ENCODE measurements at regions not wholly inside any gene's neighbourhood (a gene's known extent, or its start where the extent isn't known, plus 50 kb on each side); places are given as distances from the start of the nearest gene placed in this dataset.

DNA sequence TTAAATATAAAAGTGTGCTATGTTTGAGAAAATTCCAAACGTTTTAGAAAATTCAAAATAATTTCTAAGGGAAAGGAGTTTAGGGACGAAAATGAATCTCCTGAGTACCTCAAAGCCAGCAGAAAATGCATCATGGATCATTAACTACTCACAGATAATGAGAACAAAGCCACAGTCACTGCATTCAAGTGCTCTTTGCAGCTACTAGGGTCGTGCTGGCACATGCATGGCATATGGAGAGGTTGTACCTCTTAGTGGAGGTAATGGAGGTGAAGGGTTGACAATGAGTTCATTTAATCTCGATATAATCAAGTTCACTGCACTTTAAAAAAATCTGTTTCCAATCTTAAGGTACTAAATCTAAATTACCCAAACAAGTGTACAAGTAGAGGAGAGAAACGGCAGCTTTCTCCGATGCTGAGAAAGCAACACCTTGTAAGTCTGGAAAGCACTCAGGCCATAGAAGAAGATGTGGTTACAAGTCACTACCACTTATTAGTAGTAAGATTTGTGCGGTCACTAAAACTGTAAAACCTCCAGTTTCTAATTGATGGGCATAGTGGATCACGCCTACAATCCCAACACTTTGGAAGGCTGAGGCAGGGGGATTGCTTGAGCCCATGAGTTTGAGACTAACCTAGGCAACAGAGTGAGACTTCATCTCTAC is 261.1 kb upstream of the ANO3 start:
- intact Hi-C loops (cut with DNase I; ENCODE audit: low total_unique reads), result no loop called here
- no peak for TF ChIP-seq POLR2A (IDR thresholded peaks at IDR 0.05)
- TF ChIP-seq, protein P1, sequence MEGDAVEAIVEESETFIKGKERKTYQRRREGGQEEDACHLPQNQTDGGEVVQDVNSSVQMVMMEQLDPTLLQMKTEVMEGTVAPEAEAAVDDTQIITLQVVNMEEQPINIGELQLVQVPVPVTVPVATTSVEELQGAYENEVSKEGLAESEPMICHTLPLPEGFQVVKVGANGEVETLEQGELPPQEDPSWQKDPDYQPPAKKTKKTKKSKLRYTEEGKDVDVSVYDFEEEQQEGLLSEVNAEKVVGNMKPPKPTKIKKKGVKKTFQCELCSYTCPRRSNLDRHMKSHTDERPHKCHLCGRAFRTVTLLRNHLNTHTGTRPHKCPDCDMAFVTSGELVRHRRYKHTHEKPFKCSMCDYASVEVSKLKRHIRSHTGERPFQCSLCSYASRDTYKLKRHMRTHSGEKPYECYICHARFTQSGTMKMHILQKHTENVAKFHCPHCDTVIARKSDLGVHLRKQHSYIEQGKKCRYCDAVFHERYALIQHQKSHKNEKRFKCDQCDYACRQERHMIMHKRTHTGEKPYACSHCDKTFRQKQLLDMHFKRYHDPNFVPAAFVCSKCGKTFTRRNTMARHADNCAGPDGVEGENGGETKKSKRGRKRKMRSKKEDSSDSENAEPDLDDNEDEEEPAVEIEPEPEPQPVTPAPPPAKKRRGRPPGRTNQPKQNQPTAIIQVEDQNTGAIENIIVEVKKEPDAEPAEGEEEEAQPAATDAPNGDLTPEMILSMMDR (IDR thresholded peaks at IDR 0.05), result no peak
- H3K36me3 ChIP-seq (ENCODE audit: low read depth, missing control alignments), result no peaks in the 10 kb centered on the region
- whole genome bisulfite sequencing, 2 donors, result 87 to 88% methylated on average over 8 of the region's 8 CpGs
- H3K27ac ChIP-seq, result no peak overlapping the region
- no peaks in the 10 kb centered on the region for H3K27me3 ChIP-seq
- H3K4me1 ChIP-seq, result no peaks in the 10 kb centered on the region
- no peak for DNase-seq
- H3K4me3 ChIP-seq, result no peak overlapping the region
- no peaks in the 10 kb centered on the region for H3K9me3 ChIP-seq

DNA sequence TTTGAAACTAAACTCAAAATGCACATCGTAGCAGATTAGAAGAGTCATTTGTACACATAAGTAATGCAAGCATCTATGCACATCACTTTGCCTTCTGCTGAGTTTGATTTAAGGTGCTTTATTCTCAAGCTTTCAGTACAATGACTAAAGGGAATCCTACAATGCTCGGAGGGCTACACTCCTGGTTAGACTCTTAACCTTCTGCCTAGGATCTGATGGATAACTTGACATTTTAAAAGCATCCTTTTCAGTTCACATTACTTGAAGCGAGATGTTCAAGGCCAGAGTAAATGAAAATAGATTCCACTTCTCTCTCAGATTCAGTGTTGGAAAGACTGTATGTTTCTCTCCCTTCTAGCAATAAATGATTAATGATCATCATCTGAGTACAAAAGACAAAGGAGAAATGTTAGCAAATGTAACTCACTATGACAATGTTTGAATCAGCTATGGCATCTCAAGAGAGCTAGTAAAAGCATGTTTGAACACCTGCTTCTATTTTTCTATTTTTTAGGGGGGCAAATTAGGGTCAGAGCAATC is 259.2 kb upstream of the ANO3 start:
- no peak for DNase-seq
- H3K9me3 ChIP-seq, result no peaks in the 10 kb centered on the region
- H3K27me3 ChIP-seq, result no peaks in the 10 kb centered on the region
- H3K27ac ChIP-seq, result no peak overlapping the region
- H3K36me3 ChIP-seq (ENCODE audit: low read depth, missing control alignments), result no peaks in the 10 kb centered on the region
- no peak overlapping the region for H3K4me3 ChIP-seq
- no peaks in the 10 kb centered on the region for H3K4me1 ChIP-seq
- no peak for TF ChIP-seq POLR2A (IDR thresholded peaks at IDR 0.05)
- TF ChIP-seq, protein P1 (IDR thresholded peaks at IDR 0.05), result no peak
- 90 to 93% methylated on average over 3 of the region's 3 CpGs for WGBS, 2 donors
- intact Hi-C loops (cut with DNase I; ENCODE audit: low total_unique reads), result no loop called here

DNA sequence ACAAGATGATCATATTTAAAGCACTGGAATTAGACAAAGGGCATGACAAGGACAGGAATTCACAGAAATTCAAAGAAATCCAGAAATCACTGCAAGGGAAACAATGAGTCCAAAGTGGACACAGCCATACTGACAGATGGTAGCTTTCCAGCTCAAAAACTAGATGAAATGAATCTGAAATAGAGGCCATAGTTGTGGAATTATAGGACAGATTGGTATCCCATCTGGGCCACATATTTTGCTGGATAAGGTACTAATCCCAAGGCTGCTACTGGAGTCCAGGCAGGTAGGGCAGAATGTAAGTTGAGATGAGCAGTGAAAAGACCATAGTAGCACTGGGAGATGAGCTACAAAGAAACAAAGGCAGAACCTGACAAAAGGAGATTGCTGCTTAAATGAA is 258.3 kb upstream of the ANO3 start:
- Histone ChIP-seq H3K27ac (no peak overlapping the region), H3K4me1 (no peaks in the 10 kb centered on the region), H3K27me3 (no peaks in the 10 kb centered on the region), H3K9me3 (no peaks in the 10 kb centered on the region), H3K4me3 (no peak overlapping the region), H3K36me3 (ENCODE audit: low read depth, missing control alignments) (no peaks in the 10 kb centered on the region)
- no peak for TF ChIP-seq POLR2A (IDR thresholded peaks at IDR 0.05)
- TF ChIP-seq, protein P1 (IDR thresholded peaks at IDR 0.05), result no peak
- intact Hi-C loops (cut with DNase I; ENCODE audit: low total_unique reads), result no loop called here
- DNase-seq, result no peak

DNA sequence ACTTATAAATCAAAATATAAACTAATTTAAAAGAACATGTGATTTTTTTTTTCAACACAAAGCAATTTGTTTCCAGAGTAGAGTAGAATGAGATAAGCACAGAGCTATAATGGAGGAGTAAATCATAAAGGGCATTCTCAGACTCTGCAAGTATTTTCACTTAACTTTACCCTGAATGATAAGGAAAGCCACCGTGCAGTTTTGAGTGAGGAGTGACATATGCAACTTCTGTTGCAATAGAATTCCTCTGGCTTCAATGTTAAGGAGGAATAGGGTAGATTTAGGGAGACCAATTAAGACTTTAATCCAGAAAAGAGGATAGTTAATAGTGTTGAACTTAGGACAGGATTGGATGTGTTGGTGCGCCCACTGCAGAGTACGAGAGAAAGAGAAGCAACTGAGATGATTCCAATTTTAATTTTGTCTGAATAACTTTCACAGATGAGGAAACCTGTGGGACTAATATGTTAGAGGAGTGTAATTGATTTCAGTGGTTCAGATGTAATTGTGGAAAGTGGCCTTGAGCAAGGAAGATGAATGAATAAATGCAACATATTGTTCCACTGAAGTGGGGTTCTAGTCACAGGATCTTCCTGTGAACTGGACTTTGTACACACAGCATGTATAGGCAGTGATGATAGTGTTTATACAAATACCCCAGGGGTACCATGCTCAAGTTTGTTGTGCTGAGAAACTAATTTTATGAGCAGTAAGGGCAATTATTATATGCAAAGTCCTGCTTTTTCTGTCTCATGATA is 255.5 kb upstream of the ANO3 start:
- Histone ChIP-seq H3K27me3 (no peaks in the 10 kb centered on the region), H3K4me1 (no peaks in the 10 kb centered on the region), H3K27ac (no peak overlapping the region), H3K36me3 (ENCODE audit: low read depth, missing control alignments) (no peaks in the 10 kb centered on the region), H3K4me3 (no peak overlapping the region), H3K9me3 (no peaks in the 10 kb centered on the region)
- WGBS, 2 donors, result 69 to 74% methylated on average over 3 of the region's 3 CpGs
- no peak for DNase-seq
- intact Hi-C loops (cut with DNase I; ENCODE audit: low total_unique reads), result no loop called here
- no peak for TF ChIP-seq POLR2A (IDR thresholded peaks at IDR 0.05)
- TF ChIP-seq, protein P1 (IDR thresholded peaks at IDR 0.05), result no peak
